Left lobe of liver (tissue), 2 donors: ENCODE measurements at regions not wholly inside any gene's neighbourhood (a gene's known extent, or its start where the extent isn't known, plus 50 kb on each side); places are given as distances from the start of the nearest gene placed in this dataset.

ENCODE experiments used
- ATAC-seq: fragments of 200-7000 bp; cut with Tn5 transposase; one replicate; pipeline ENCODE4 v1.9.1; 2020; ENCODE audit warnings: mild to moderate bottlenecking, moderate library complexity
- DNase-seq: peaks from one replicate; pipeline ENCODE4 v3.0.0-alpha.2; 2020; ENCODE audit warnings: low spot score
- donor health status: DM: no; HTN: no; CAD: no; lungs with moderate emphysema.
- donor health status: DM: no; HTN: yes; CAD: no.

DNA sequence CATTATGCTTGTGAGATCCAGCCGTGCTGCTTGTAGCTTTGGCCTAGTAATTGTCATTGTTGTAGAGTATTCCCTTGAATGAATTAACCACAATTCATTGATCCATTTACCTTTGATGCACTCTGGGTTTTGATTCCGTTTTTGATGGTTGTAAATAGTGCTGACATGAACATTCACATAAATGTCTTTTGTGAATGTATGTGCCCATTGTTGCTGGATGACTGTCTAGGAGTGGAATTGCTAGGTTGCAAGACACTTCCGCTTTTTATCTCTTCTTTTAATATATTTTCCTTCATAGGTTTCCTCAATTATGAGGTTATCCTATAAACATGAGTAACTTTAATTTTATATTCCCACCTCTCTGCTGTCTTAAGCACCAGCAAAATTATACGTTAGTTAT is 104.8 kb upstream of the CCDC68 start:
- DNase-seq (no peak), ATAC-seq (no peak)

DNA sequence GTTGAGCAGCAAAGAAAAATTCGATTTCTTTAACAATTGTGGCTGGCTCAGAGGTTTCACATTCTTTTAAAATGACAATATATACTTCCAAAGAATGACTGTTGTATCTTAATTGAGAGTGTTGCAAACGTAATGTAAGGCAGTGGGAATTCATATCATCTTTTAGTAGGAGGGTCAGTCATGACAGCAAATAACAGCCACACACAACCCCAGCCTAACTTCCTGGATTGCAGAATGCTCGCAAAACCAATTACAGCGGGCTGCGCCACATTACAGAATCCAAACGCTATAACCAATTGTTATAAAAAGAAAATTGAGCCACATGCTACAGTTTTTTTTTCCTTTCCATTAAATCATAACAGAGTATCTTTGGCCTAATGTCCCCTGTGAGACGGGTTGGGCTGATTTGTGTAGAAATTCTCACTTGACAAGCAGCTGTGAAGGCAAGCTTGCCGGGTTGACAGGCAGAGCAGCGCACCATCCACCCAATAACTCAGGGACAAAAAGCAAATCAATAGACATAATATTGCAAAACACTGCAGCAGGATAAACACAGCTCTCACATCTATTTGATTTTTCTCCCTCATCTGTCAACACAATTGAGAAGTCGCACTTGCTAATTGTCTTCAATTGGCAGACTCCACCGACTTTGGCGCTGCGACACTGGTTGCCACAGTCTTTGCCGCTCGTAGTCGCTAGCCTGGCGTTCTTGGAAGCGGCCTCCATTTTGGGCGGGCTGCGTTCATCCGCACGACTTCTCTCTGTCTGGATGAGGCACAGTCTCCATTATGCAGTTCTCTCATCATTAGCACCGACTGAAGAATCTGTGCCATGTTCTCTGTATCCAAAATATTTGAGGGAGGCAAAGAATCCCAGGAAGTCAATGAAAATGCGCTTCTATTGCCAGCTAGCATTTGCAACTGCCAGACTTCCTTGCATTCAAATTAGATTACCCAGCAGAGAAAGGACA is 95.0 kb upstream of the CCDC68 start:
- ATAC-seq (no peak), DNase-seq (no peak)

DNA sequence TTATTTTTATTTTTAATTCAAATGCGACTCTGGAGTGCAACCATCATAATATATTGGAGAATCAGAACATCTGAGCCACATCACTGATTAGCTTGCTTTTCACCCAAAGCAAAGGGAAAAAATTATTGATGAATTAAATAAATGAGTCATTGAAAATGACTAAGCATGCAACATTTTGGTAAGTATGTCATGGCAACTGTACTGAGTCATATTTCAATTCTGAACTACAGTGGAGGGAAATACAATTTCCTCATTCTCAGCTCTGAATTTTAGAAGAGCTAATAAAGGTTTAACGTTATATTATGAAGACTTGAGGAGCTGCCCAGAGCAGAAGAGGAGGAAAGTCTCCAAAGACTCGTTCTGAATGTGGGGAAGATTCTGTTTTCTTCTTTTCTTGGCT is 89.6 kb upstream of the CCDC68 start:
- DNase-seq, result no peak
- no peak for ATAC-seq

DNA sequence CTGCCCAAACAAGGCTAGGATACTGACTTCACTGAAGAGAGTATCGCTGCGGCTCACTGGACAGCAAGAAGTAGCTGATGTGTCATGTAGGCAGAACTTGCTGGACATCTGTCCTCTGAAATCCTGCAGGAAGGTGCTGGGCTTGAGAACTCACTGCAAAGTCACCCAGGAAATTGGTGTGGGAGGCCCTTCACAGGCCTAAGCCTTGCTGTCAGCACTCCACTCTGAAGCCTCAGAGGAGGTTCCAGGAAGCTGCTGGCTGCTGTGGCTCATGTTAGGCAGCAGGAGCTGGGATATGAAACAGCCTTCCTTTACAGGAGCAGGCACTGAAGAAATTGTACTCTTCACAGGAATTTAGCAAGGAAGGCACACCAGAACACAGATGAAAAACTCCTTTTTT is 88.3 kb upstream of the CCDC68 start:
- DNase-seq (no peak), ATAC-seq (no peak)

DNA sequence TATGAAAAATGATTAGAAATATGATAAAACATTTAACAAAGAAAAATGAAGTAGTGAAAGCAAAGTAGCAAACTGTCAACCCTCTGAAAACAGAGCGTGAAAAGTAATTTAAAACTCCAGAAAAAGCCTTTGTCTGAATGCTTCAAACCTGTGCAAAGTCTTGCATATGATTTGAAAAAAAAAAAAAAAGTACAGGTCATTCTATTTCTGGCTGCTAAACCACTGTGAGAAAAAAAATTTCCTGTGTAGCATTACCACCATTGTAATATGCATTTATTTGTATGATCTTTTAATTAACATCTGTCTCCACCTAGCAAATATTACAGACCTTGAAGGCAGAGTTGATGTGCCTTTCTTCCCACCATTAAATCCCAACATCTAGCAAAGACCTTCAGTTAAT is 82.1 kb upstream of the CCDC68 start:
- no peak for DNase-seq
- ATAC-seq, result no peak

DNA sequence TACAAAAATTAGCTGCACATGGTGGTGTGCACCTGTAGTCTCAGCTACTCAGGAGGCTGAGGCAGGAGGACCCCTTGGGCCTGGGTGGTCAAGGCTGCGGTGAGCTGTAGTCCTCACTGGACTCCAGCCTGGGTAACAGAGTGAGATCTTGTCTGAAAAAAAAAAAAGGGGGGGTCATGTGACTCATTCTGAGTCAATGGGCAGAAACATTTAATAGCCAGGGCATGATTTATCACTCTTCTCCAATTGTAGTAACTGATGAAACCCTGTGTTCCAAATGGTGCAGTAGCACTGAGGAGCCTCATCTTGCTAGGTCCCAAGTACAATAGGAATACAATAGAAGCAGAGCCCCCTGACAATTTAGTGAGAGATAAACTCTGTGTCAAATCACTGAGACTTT is 78.9 kb upstream of the CCDC68 start:
- ATAC-seq (no peak), DNase-seq (no peak)

DNA sequence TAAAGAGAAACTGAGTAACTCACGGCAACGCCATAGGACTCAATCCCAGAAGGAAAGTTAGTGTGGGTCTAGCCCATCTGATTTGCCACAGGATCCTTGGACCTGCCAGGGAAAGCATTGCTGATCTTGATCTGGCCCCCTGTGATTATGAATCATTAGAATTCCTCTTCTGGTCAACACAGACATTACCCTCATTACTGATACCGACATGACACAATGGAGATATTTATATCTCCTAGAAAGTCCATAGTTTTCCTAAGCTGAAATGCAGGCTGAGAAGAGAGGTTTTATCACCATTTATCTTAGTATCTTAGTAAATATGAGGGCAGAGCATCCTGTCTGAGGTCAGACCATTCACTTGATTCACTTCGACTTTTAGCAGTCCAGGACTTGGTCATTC is 75.5 kb upstream of the CCDC68 start:
- DNase-seq (no peak), ATAC-seq (no peak)

DNA sequence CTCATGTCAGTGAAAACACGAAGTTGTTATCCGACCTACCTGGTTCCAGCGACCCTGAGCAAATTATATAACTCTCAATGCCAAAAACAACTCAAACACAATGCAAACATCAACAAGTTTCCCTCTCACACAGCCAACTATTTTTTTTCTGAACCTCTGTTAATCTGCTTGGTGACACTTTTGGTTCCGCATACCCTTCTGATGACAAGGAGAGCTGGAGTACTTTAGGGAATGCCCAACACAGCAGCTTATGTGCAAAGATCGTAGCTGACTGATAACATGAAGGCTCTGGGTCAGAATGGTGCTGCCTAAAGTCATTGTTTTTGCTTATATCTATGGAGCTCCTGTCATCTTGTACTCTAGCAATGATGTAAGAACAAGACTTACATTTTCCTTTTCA is 72.7 kb upstream of the CCDC68 start:
- no peak for DNase-seq
- ATAC-seq, result no peak

DNA sequence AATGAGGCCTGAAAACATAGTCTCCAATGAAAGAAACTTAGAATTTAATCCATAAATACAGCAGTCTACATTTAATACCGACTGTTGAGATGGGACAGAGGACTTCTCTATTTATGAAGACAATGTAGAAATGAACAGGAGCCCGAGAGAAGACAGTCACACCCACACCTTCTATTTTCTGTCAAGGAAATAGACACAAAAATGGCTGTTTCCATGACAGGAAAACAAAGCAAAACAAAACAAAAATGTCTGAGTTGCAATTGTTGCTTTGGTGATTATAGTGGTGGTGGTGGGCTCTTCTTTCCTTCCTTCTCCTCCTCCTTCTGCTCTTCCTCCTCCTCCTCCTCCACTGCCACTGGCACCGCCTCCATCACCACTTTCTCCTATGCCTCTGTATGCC is 72.3 kb upstream of the CCDC68 start:
- no peak for DNase-seq
- no peak for ATAC-seq

DNA sequence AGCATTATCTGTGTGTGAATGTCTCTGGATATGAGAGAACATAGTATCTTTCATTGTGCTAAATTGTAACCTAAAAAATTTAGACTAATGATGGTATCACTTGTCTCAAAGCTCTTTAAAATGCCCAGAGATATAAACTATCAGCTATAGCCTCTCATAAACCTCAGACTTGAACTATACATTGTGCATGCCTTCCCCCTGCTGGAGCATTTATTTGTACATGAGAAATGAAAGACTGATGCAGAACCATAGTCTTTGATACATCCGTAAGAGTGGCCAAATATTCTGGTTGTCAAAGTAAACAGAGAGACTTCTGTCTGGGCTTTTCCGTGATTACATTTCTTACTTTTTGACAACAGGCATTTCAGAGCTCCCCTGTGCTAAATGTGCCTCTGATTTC is 71.9 kb upstream of the CCDC68 start:
- no peak for ATAC-seq
- no peak for DNase-seq

DNA sequence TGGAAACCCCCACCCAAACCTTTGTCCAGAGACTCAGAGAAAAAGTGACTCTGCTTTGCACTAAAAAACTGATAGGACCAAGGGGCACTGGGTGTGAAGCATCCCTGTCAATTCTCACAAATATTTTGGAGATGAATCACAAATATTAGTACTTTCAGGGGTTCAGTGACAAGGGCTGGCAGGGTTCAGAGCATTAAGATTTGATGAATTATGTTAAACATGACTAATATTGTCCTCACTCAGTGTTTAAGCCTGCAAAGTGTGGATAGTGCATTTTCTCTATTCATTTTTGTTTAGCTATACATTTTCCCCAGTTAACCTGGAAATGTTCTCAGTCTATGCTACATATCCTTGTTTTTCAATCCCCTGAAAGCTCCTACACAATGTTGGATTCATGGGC is 65.3 kb upstream of the CCDC68 start:
- ATAC-seq (no peak), DNase-seq (no peak)

DNA sequence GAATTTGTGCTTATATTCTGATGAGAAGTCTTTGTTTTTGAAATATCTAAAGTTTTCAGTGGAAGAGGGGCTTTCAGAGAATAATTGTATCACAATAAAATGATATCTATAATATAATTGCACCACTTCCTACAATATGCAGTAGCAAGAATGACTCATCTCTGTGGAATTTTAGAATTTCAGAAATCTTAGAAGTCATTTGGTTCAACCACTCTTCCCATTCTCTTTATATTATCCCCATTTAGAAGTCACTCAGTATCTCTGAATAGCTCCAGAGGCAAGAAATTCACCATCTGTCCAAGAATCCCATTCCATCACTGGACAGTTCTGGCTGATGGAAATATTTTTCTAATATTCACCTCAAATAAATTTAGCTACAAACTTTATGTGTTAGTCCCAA is 59.3 kb upstream of the CCDC68 start:
- ATAC-seq (no peak), DNase-seq (no peak)

DNA sequence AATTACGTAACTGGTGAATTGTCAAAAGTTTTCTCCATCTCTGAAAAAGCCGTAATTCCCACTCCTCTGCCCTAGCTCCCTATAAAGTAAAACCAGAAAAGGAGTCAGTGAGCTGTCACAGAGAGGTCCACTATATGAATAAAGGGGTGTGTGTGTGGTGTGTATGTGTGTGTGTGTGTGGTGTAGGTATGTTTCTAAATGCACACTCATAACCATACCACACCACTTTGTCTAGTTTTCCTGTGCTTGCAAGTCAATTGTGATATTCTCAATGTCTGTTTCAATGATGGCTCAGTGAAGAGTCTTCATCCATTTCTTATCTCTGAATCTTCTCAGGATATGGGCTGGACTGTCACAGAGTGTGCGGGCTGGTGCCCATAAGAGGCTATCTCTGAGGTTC is 54.8 kb upstream of the CCDC68 start:
- no peak for ATAC-seq
- no peak for DNase-seq

DNA sequence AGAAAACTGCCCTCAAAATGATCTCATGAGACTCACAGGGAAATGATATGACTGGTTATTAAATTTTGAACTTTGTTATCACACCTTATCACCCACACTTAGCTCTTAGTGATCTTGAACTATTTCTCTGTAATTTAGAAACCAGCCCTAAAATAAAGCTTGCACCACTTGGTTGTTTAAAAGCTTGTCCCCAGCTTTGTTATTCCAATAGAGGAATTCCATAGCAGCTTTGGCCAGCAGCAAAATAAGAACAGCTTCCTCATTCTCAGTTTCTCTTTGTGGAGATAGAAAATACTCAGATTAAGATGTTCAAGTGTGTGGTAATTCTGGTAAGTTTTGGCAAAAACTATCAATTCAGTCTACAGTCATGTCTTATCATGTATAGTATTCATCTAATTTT is 54.4 kb upstream of the CCDC68 start:
- ATAC-seq, result no peak
- DNase-seq, result no peak

DNA sequence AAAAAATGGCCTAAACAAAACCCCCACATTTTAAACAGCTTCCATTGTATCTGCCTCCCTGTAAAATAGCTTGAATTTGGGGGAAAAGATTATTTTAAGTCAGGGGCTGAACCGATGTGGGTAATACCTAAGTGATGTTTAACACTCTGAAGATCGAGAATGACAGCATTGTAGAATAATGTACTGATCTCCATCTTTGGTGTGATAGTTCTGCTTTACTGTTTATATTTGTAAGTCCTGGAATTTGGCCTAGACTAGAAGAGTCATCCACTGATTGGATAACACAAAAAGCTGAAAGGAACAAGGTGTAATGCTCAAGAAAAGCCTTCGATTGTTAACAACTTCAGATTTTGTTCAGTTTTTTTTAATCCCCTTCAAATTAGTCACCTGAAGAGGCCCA is 53.8 kb upstream of the CCDC68 start:
- DNase-seq, result no peak
- no peak for ATAC-seq

DNA sequence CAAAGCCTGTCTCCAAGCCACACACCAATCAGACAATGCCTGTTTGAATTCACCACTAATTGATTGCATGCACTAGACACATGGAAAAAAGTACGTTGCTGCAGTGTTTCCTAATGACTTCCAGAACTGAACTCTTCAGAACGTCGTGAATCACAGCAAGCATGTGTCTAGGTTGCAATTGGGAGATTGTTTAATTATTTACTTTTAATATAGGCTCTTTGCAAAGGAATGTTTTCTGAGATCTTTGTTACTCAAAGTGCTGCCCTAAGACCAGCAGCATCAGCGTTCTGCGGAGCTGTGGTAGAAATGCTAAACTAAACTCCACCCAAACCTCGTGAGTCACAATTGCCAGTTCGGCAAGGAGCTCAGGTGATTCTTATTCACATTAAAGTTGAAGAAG is 52.7 kb upstream of the CCDC68 start:
- ATAC-seq (no peak), DNase-seq (no peak)
